ENCODE measurements at regions not wholly inside any gene's neighbourhood (a gene's known extent, or its start where the extent isn't known, plus 50 kb on each side); places are given as distances from the start of the nearest gene placed in this dataset.

GRCh38 chr1:239719642-239720258, 333.4 kb downstream of the CHRM3 start:
- ChIA-PET CTCF (interaction anchor here (0.6 to 1.4 kb wide), 3 partner anchors 178 to 622 kb away, joined by 3 to 4 read pairs (median 3); no protein-coding TSS in a partner anchor), POLR2A (no interaction called here)

GRCh38 chr1:239722035-239722434, 335.7 kb downstream of the CHRM3 start:
- H3K4me3 ChIP-seq: no peak overlapping the region
- H3K27ac ChIP-seq: no peak overlapping the region
- H3K4me1 ChIP-seq: peaks cover 9% of the 10 kb centered on the region
- CTCF ChIA-PET: no interaction called here
- DNase-seq (ENCODE audit: low read depth in 1 of 2, low spot score in 1 of 2): no peak
- TF ChIP-seq ESRRA (IDR thresholded peaks at IDR 0.05; ENCODE audit: borderline replicate concordance, low read length) (no peak), JUNB (IDR thresholded peaks at IDR 0.05) (no peak), MYC (IDR thresholded peaks at IDR 0.05; ENCODE audit: borderline replicate concordance, low read length) (no peak), MAFK (IDR thresholded peaks at IDR 0.05; ENCODE audit: partially characterized antibody) (no peak), NFE2L2 (conservative IDR thresholded peaks at IDR 0.05; ENCODE audit: low read length) (no peak), TP53 (CRISPR knock-in tag; IDR thresholded peaks at IDR 0.05) (no peak), EHMT2 (IDR thresholded peaks at IDR 0.05; ENCODE audit: low read depth) (no peak), POLR2AphosphoS2 (conservative IDR thresholded peaks at IDR 0.05; ENCODE audit: low read length) (no peak), HDAC2 (IDR thresholded peaks at IDR 0.05) (no peak), HMGXB4 (CRISPR knock-in tag; IDR thresholded peaks at IDR 0.05; ENCODE audit: borderline replicate concordance) (no peak), NPAS2 (CRISPR knock-in tag; IDR thresholded peaks at IDR 0.05; ENCODE audit: borderline replicate concordance) (no peak), FOSB (CRISPR knock-in tag; IDR thresholded peaks at IDR 0.05) (no peak), TFCP2L1 (CRISPR knock-in tag; IDR thresholded peaks at IDR 0.05) (no peak), HEYL (CRISPR knock-in tag; IDR thresholded peaks at IDR 0.05) (no peak), MAX (IDR thresholded peaks at IDR 0.05) (no peak), MAZ (IDR thresholded peaks at IDR 0.05; ENCODE audit: borderline replicate concordance, low read depth, low read length) (no peak), ATOH8 (CRISPR knock-in tag; IDR thresholded peaks at IDR 0.05; ENCODE audit: low read depth) (no peak)
- no peak for FAIRE-seq
- H3K4me2 ChIP-seq: no peak overlapping the region
- ATAC-seq: no peak
- 69% methylated on average over 1 of the region's 1 CpG for WGBS (ENCODE audit: missing lambda C conversion rate)
- no peaks in the 10 kb centered on the region for H3K9me3 ChIP-seq
- POLR2A ChIA-PET: no interaction called here

More at GRCh38 chr1:239719642-239720258, 333.4 kb downstream of the CHRM3 start:
- 64% methylated on average over 11 of the region's 11 CpGs for WGBS (ENCODE audit: missing lambda C conversion rate)
- ATAC-seq (no peak), FAIRE-seq (no peak), DNase-seq (ENCODE audit: low read depth in 1 of 2, low spot score in 1 of 2) (no peak)
- no peak overlapping the region for H3K27ac ChIP-seq
- H3K4me2 ChIP-seq: no peak overlapping the region
- peaks cover 11% of the 10 kb centered on the region for H3K4me1 ChIP-seq
- TF ChIP-seq HOXA7 (CRISPR knock-in tag; IDR thresholded peaks at IDR 0.05) (no peak), PHF8 (IDR thresholded peaks at IDR 0.05; ENCODE audit: borderline replicate concordance, low read depth) (no peak), TP53 (CRISPR knock-in tag; IDR thresholded peaks at IDR 0.05) (no peak), HOXB13 (CRISPR knock-in tag; IDR thresholded peaks at IDR 0.05; ENCODE audit: low read depth) (no peak), CTCF (IDR thresholded peaks at IDR 0.05) (no peak), CHD2 (IDR thresholded peaks at IDR 0.05; ENCODE audit: low read length, partially characterized antibody) (no peak), POLR2A (IDR thresholded peaks at IDR 0.05; ENCODE audit: low read length) (no peak), HMGXB4 (CRISPR knock-in tag; IDR thresholded peaks at IDR 0.05; ENCODE audit: borderline replicate concordance) (no peak)
- no peaks in the 10 kb centered on the region for H3K9me3 ChIP-seq
- no peak overlapping the region for H3K4me3 ChIP-seq

Data from A549 (cell line).